GM10266 (cell line): ENCODE measurements at regions not wholly inside any gene's neighbourhood (a gene's known extent, or its start where the extent isn't known, plus 50 kb on each side); places are given as distances from the start of the nearest gene placed in this dataset.

ENCODE experiments used
- DNase-seq: peaks from one replicate; pipeline ENCODE4 v3.0.0; 2012; ENCODE audit errors: extremely low spot score
- CTCF ChIP-seq: IDR thresholded peaks from 2 replicates; pipeline ENCODE4 v1.5.1; 2012; ENCODE audit warnings: mild to moderate bottlenecking, low read depth; ENCODE audit not compliant: control insufficient read depth, insufficient read depth; ENCODE audit errors: missing control alignments

GRCh38 chr17:5662409-5663085, 78.2 kb upstream of the NLRP1 start:
- no peak for TF ChIP-seq CTCF
- no peak for DNase-seq

DNA sequence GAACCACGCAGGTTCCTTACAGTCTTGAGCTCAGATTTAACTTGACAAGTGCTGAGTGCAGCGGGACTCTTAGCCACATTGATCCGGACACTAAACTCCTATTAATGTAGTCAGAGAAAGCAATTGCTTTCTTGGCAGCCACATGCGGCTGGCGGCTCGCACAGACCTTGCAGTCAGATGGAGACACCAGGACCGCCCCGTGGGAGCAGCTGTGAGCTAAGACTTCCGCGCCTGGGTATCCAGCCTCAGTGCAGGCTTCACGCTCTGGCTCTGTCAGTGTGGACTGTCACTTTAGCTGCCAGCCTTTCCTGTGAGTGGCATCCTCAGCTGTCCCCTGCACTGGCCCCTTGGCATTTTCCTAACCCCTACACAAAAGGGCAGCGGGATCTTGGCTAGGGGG, 80.9 kb upstream of the NLRP1 start:
- DNase-seq = no peak
- TF ChIP-seq CTCF = no peak

DNA sequence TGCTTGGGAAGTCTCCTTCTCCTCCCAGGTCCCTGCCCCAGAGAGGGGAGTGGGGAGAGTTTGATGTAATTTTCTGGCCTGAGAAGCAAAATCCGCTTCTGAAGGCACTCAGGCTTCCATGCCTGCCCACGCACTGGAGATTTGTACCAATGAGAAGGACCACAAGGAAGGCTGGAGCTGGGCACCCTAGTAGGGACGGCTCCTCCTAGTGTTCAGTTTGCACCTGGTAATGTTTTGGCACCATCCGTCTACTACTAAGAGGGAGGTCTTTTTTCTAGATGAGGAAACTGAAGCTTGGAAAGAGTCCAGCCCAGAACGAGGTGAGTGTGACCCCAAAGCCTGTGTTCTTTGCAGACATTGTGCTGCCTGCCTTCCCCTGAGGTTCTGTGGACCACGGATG, 83.6 kb upstream of the NLRP1 start:
- TF ChIP-seq CTCF = peak; percentile 21
- no peak for DNase-seq

GRCh38 chr17:5668557-5669138, 84.3 kb upstream of the NLRP1 start:
- no peak for DNase-seq
- TF ChIP-seq CTCF = no peak

GRCh38 chr17:5669191-5669590, 84.9 kb upstream of the NLRP1 start:
- DNase-seq = no peak
- TF ChIP-seq CTCF = no peak

DNA sequence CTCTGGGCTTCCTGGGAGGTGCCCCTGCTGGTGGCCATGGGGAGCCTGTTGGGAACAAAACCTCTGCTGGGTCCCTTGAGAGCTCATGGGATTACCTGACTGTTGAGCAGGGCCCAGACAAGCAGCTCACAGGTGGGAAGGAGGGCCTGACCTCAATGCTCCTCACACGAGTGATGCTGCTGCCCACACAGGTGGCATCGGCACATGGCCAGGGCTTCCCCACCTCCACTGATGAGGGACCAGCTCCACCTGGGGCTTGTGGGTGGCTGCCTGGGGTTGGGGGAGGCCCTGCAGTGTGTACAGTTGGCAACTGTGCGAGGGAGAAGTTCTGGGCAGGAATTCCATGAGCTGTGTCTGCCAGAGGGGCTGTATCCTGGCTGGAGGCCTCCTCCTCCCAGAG, 87.8 kb upstream of the NLRP1 start:
- DNase-seq = no peak
- TF ChIP-seq CTCF = no peak

GRCh38 chr17:5672815-5673430, 88.6 kb upstream of the NLRP1 start:
- peak; percentile 29 for DNase-seq
- TF ChIP-seq CTCF = no peak
